ENCODE measurements at regions not wholly inside any gene's neighbourhood (a gene's known extent, or its start where the extent isn't known, plus 50 kb on each side); places are given as distances from the start of the nearest gene placed in this dataset.

- H3K4me3 ChIP-seq: no peak overlapping the region
- no peak overlapping the region for H3K27ac ChIP-seq
- no peak for TF ChIP-seq EZH2 (IDR thresholded peaks at IDR 0.05)
- TF ChIP-seq FOXP2 (optimal IDR thresholded peaks at IDR 0.05; ENCODE audit: control extremely low read depth, extremely low read length, insufficient read depth): no peak
- no peak for TF ChIP-seq POLR2AphosphoS5 (IDR thresholded peaks at IDR 0.05; ENCODE audit: borderline replicate concordance, low read depth, low read length)
- H3K36me3 ChIP-seq (ENCODE audit: insufficient read depth, low read length): no peaks in the 10 kb centered on the region
- no peaks in the 10 kb centered on the region for H3K9me3 ChIP-seq (ENCODE audit: low read depth, low read length)
- no peak overlapping the region for H3K9ac ChIP-seq (ENCODE audit: insufficient read length)
- no peak for DNase-seq (ENCODE audit: low read depth, low spot score)
These were observed 107.7 kb upstream of the LRFN5 start for GRCh38 chr14:41498959-41499358.

- no peak overlapping the region for H3K4me3 ChIP-seq
- TF ChIP-seq EZH2 (IDR thresholded peaks at IDR 0.05): no peak
- no peak for TF ChIP-seq POLR2AphosphoS5 (IDR thresholded peaks at IDR 0.05; ENCODE audit: borderline replicate concordance, low read depth, low read length)
- no peak for TF ChIP-seq FOXP2 (optimal IDR thresholded peaks at IDR 0.05; ENCODE audit: control extremely low read depth, extremely low read length, insufficient read depth)
- no peak for DNase-seq (ENCODE audit: low read depth, low spot score)
- H3K9me3 ChIP-seq (ENCODE audit: low read depth, low read length): no peaks in the 10 kb centered on the region
- H3K27ac ChIP-seq: no peak overlapping the region
- no peak overlapping the region for H3K9ac ChIP-seq (ENCODE audit: insufficient read length)
- no peaks in the 10 kb centered on the region for H3K36me3 ChIP-seq (ENCODE audit: insufficient read depth, low read length)
These were observed 116.4 kb upstream of the LRFN5 start for GRCh38 chr14:41490323-41490722.

DNA sequence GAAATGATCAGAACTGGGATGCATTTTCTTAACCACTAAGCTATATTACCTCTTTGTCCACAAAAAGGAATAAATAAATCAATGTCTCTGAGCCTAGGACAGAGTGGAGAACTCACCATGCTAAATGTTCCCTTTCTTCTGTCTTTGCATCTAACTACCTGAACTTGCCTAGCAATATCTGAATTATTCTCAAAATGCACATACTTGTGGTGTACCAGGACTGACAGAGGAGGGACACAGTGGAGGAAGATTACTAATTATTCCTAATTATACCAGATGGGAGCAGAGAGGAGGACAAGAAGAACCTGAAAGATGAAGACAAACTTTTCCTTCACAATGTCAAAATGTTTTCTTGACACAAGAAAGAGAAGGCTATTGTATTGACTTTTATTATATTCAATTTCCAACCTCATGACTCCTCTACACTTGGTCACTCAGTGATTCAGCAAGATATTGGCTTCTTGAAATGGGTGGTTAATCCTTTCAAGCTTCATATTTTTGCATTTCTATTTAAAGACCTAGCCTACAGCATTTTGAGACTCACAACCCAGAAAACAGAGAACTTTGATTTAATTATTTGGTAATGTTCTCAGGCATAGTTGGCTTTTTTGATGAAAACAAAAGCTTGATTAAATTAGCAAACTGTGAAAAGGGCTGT lies 117.2 kb upstream of the LRFN5 start:
- Histone ChIP-seq H3K9ac (ENCODE audit: insufficient read length) (no peak overlapping the region), H3K4me3 (no peak overlapping the region), H3K27ac (no peak overlapping the region), H3K36me3 (ENCODE audit: insufficient read depth, low read length) (no peaks in the 10 kb centered on the region), H3K9me3 (ENCODE audit: low read depth, low read length) (no peaks in the 10 kb centered on the region)
- TF ChIP-seq EZH2 (IDR thresholded peaks at IDR 0.05) (no peak), POLR2AphosphoS5 (IDR thresholded peaks at IDR 0.05; ENCODE audit: borderline replicate concordance, low read depth, low read length) (no peak), FOXP2 (optimal IDR thresholded peaks at IDR 0.05; ENCODE audit: control extremely low read depth, extremely low read length, insufficient read depth) (no peak)
- no peak for DNase-seq (ENCODE audit: low read depth, low spot score)

GRCh38 chr14:41488401-41488800 lies 118.3 kb upstream of the LRFN5 start:
- DNase-seq (ENCODE audit: low read depth, low spot score): no peak
- no peak overlapping the region for H3K9ac ChIP-seq (ENCODE audit: insufficient read length)
- no peaks in the 10 kb centered on the region for H3K9me3 ChIP-seq (ENCODE audit: low read depth, low read length)

GRCh38 chr14:41482861-41483260 lies 123.8 kb upstream of the LRFN5 start:
- Histone ChIP-seq H3K4me3 (no peak overlapping the region), H3K36me3 (ENCODE audit: insufficient read depth, low read length) (no peaks in the 10 kb centered on the region), H3K27ac (no peak overlapping the region), H3K9me3 (ENCODE audit: low read depth, low read length) (no peaks in the 10 kb centered on the region), H3K9ac (ENCODE audit: insufficient read length) (no peak overlapping the region)
- TF ChIP-seq POLR2AphosphoS5 (IDR thresholded peaks at IDR 0.05; ENCODE audit: borderline replicate concordance, low read depth, low read length) (no peak), EZH2 (IDR thresholded peaks at IDR 0.05) (no peak), FOXP2 (optimal IDR thresholded peaks at IDR 0.05; ENCODE audit: control extremely low read depth, extremely low read length, insufficient read depth) (no peak)
- peak; percentile 57 for DNase-seq (ENCODE audit: low read depth, low spot score)

More at GRCh38 chr14:41488401-41488800, 118.3 kb upstream of the LRFN5 start:
- no peaks in the 10 kb centered on the region for H3K36me3 ChIP-seq (ENCODE audit: insufficient read depth, low read length)
- H3K4me3 ChIP-seq: no peak overlapping the region
- no peak for TF ChIP-seq EZH2 (IDR thresholded peaks at IDR 0.05)
- TF ChIP-seq POLR2AphosphoS5 (IDR thresholded peaks at IDR 0.05; ENCODE audit: borderline replicate concordance, low read depth, low read length): no peak
- no peak for TF ChIP-seq FOXP2 (optimal IDR thresholded peaks at IDR 0.05; ENCODE audit: control extremely low read depth, extremely low read length, insufficient read depth)
- H3K27ac ChIP-seq: no peak overlapping the region

DNA sequence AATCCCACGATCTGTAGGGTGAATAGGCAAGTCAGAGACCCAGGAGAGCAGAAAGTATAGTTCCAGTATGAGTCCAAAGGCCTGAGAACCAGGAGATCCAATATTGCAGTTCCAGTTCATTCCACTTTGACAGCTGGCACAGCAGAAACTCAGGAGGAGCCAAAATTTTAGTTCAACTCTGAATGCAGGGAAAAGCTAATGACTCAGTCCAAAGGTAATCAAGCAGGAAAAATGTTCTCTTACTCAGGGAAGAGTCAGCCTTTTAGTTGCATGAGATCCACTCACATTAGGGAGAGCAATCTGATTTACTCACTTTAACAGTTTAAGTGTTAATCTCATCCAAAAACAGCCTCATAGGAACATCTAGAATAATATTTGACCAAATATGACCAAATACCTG lies 130.2 kb upstream of the LRFN5 start:
- Histone ChIP-seq H3K9me3 (ENCODE audit: low read depth, low read length) (no peaks in the 10 kb centered on the region), H3K27ac (no peak overlapping the region), H3K4me3 (no peak overlapping the region), H3K36me3 (ENCODE audit: insufficient read depth, low read length) (no peaks in the 10 kb centered on the region), H3K9ac (ENCODE audit: insufficient read length) (no peak overlapping the region)
- no peak for DNase-seq (ENCODE audit: low read depth, low spot score)
- TF ChIP-seq POLR2AphosphoS5 (IDR thresholded peaks at IDR 0.05; ENCODE audit: borderline replicate concordance, low read depth, low read length) (no peak), EZH2 (IDR thresholded peaks at IDR 0.05) (no peak), FOXP2 (optimal IDR thresholded peaks at IDR 0.05; ENCODE audit: control extremely low read depth, extremely low read length, insufficient read depth) (no peak)

DNA sequence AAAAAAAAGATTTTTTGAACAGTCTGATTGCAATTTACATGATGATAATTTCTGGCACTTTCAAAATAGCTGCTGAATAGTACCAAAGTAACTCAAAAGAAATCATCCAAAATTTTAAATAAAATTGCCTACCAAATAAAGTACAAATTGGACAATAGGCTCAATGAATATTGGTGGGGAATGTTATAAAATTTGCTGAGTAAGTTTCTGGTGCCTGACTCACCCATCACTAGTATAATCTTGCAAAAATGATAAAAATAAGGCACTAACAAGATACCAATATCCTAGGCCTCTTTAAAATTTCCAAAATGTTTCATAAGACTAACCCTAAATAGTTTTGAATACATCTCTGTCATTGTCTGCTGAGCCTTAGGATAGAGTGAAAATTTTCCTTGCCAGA lies 145.3 kb upstream of the LRFN5 start:
- TF ChIP-seq POLR2AphosphoS5 (IDR thresholded peaks at IDR 0.05; ENCODE audit: borderline replicate concordance, low read depth, low read length) (no peak), FOXP2 (optimal IDR thresholded peaks at IDR 0.05; ENCODE audit: control extremely low read depth, extremely low read length, insufficient read depth) (no peak), EZH2 (IDR thresholded peaks at IDR 0.05) (no peak)
- Histone ChIP-seq H3K9me3 (ENCODE audit: low read depth, low read length) (no peaks in the 10 kb centered on the region), H3K27ac (no peak overlapping the region), H3K9ac (ENCODE audit: insufficient read length) (no peak overlapping the region), H3K36me3 (ENCODE audit: insufficient read depth, low read length) (no peaks in the 10 kb centered on the region), H3K4me3 (no peak overlapping the region)
- DNase-seq (ENCODE audit: low read depth, low spot score): no peak

DNA sequence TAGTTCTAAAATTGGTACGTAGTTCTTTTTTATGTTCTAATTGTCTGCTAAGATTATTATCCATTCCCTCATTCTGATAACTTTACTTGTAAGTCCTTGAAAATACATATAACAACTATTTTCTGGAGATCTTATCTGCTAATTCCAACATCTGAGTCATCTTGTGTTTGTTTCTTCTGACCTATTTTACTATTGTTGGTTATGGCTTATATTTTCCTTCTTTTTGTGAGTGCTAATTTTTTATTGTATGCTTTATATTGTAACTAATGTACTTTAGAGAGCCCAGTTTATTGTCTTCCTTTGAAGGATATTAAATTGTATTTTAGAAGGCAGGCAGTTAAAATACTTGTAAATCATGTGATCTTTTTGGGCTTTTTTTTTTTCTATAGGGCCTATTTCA lies 149.3 kb upstream of the LRFN5 start:
- H3K27ac ChIP-seq: no peak overlapping the region
- no peak overlapping the region for H3K4me3 ChIP-seq
- no peaks in the 10 kb centered on the region for H3K36me3 ChIP-seq (ENCODE audit: insufficient read depth, low read length)
- TF ChIP-seq POLR2AphosphoS5 (IDR thresholded peaks at IDR 0.05; ENCODE audit: borderline replicate concordance, low read depth, low read length) (no peak), FOXP2 (optimal IDR thresholded peaks at IDR 0.05; ENCODE audit: control extremely low read depth, extremely low read length, insufficient read depth) (no peak), EZH2 (IDR thresholded peaks at IDR 0.05) (no peak)
- DNase-seq (ENCODE audit: low read depth, low spot score): no peak
- H3K9me3 ChIP-seq (ENCODE audit: low read depth, low read length): no peaks in the 10 kb centered on the region
- no peak overlapping the region for H3K9ac ChIP-seq (ENCODE audit: insufficient read length)

GRCh38 chr14:41449066-41449465 lies 157.6 kb upstream of the LRFN5 start:
- Histone ChIP-seq H3K36me3 (ENCODE audit: insufficient read depth, low read length) (no peaks in the 10 kb centered on the region), H3K9me3 (ENCODE audit: low read depth, low read length) (no peaks in the 10 kb centered on the region), H3K9ac (ENCODE audit: insufficient read length) (no peak overlapping the region), H3K4me3 (no peak overlapping the region), H3K27ac (no peak overlapping the region)
- TF ChIP-seq EZH2 (IDR thresholded peaks at IDR 0.05) (no peak), FOXP2 (optimal IDR thresholded peaks at IDR 0.05; ENCODE audit: control extremely low read depth, extremely low read length, insufficient read depth) (no peak), POLR2AphosphoS5 (IDR thresholded peaks at IDR 0.05; ENCODE audit: borderline replicate concordance, low read depth, low read length) (no peak)
- DNase-seq (ENCODE audit: low read depth, low spot score): no peak
